ENCODE measurements at regions not wholly inside any gene's neighbourhood (a gene's known extent, or its start where the extent isn't known, plus 50 kb on each side); places are given as distances from the start of the nearest gene placed in this dataset.
"Not testable (repeated sequence)": the region's sequence is repeated elsewhere in the genome, so short reads cannot be mapped to it uniquely, and the experiment has no call there.

DNA sequence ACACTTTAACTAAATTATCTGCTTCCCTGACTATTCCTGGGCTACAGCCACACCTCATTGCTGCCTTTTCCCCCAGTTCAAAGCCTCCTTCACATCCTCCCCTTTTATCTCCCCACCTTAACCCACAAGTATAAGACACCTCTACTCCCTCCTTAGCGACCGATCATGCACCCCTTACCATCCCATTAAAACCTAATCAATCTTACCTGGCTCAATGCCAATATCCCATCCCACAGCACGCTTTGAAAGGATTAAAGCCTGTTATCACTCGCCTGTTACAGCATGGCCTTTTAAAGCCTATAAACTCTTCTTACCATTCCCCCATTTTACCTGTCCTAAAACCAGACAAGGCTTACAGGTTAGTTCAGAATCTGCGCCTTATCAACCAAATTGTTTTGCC lies 246.6 kb downstream of the ZNF608 start:
- WGBS, 2 donors, result 74% methylated on average over 4 of the region's 5 CpGs
- H3K27me3 ChIP-seq (ENCODE audit: control insufficient read depth in 1 of 2, insufficient read depth in 2 of 2, low read length in 2 of 2); H3K4me1 ChIP-seq (ENCODE audit: control insufficient read depth in 2 of 2, insufficient read depth in 2 of 2, low read length in 1 of 2); H3K36me3 ChIP-seq (ENCODE audit: control insufficient read depth in 2 of 2, insufficient read depth in 2 of 2, low read length in 1 of 2); H3K27ac ChIP-seq (ENCODE audit: low read depth in 2 of 2, low read length in 1 of 2); H3K4me3 ChIP-seq (ENCODE audit: low read depth in 1 of 2, low read length in 2 of 2); H3K9me3 ChIP-seq (ENCODE audit: control insufficient read depth in 2 of 2, insufficient read depth in 1 of 2, low read depth in 1 of 2, low read length in 1 of 2): not testable (repeated sequence)

DNA sequence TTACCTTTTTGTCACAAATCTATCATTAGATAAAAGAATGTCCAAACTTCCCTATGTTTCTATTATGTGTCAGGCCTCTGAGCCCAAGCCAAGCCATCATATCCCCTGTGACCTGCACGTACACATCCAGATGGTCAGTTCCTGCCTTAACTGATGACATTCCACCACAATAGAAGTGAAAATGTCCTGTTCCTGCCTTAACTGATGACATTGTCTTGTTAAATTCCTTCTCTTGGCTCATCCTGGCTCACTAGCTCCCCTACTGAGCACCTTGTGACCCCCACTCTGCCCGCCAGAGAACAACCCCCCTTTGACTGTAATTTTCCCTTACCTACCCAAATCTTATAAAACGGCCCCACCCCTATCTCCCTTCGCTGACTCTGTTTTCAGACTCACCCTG lies 249.5 kb downstream of the ZNF608 start:
- WGBS, 2 donors, result 86 to 89% methylated on average over 4 of the region's 4 CpGs

DNA sequence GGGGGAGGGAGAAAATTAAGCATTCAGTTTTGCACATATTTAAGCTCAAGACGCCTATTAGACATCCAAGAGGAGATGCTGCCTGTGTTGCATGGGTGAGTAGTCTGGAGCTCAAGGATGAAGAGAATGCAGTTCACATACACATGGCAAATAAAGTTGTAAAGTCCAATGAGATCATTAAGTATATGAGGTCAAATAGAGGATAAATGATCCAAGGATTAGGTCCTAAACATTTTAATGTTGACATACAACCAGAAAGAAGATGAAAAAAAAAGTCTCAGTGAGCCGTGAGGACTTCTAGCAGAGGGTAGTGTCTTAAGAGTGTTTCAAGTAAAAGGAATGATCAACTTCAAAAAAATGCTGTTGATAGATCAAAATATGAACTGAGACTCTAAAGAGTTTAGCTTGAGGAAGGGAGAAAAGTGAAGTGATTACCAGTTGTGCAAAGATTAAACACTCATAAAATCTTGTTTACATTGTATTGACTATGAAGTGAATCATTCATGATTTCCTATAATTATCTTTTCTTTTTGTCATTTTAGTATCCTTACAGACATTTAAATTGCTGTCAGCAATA lies 251.8 kb downstream of the ZNF608 start:
- no peak overlapping the region for H3K4me3 ChIP-seq (ENCODE audit: low read depth in 1 of 2, low read length in 2 of 2)
- peaks cover 0 to 2% of the 10 kb centered on the region in 2 donors for H3K9me3 ChIP-seq (ENCODE audit: control insufficient read depth in 2 of 2, insufficient read depth in 1 of 2, low read depth in 1 of 2, low read length in 1 of 2)
- peaks cover 0 to 2% of the 10 kb centered on the region in 2 donors for H3K4me1 ChIP-seq (ENCODE audit: control insufficient read depth in 2 of 2, insufficient read depth in 2 of 2, low read length in 1 of 2)
- no peaks in the 10 kb centered on the region for H3K27me3 ChIP-seq (ENCODE audit: control insufficient read depth in 1 of 2, insufficient read depth in 2 of 2, low read length in 2 of 2)
- H3K27ac ChIP-seq (ENCODE audit: low read depth in 2 of 2, low read length in 1 of 2), result no peak overlapping the region
- 87 to 90% methylated on average over 2 of the region's 2 CpGs for WGBS, 2 donors
- H3K36me3 ChIP-seq (ENCODE audit: control insufficient read depth in 2 of 2, insufficient read depth in 2 of 2, low read length in 1 of 2), result no peaks in the 10 kb centered on the region

More for the DNA sequence above, 249.5 kb downstream of the ZNF608 start:
- H3K9me3 ChIP-seq (ENCODE audit: control insufficient read depth in 2 of 2, insufficient read depth in 1 of 2, low read depth in 1 of 2, low read length in 1 of 2); H3K27ac ChIP-seq (ENCODE audit: low read depth in 2 of 2, low read length in 1 of 2); H3K27me3 ChIP-seq (ENCODE audit: control insufficient read depth in 1 of 2, insufficient read depth in 2 of 2, low read length in 2 of 2); H3K4me3 ChIP-seq (ENCODE audit: low read depth in 1 of 2, low read length in 2 of 2); H3K4me1 ChIP-seq (ENCODE audit: control insufficient read depth in 2 of 2, insufficient read depth in 2 of 2, low read length in 1 of 2); H3K36me3 ChIP-seq (ENCODE audit: control insufficient read depth in 2 of 2, insufficient read depth in 2 of 2, low read length in 1 of 2): not testable (repeated sequence)

DNA sequence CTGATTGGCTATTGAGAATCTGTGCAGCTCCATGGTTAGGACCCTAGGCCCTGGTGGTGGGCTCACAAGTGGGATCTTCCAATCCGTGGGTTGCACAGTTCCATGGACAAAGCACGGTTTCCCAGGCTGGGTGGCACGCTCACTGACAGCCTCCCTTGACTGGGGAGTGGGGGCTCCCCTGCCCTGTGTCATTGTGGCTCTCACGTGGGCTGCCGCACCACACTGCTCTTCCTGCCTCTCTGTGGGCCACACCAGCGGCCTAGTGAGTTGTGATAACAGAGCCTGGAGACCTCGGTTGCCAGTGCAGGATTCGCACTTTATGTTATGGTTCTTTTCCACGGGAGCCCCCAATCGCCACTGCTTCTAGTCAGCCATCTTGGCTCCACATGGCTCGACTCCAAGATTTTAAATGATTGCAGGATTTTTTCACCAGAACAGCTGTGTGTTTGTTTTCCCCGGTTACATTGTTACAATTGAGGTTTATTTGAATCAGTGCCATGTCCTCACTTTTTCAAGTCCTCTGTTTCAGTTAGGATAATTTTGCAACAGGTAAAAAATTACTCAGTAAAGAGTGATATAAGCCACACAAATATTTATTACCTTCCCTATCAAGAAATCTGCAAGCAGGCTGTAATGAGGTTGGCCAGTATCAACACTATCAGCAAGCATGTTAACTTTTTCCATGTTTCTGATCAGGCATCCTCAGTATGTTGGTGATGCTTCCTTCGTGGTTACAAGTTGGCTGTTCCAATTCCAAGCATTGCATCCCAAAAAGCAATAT lies 253.8 kb downstream of the ZNF608 start:
- Histone ChIP-seq H3K9me3 (ENCODE audit: control insufficient read depth in 2 of 2, insufficient read depth in 1 of 2, low read depth in 1 of 2, low read length in 1 of 2) (peaks cover 0 to 2% of the 10 kb centered on the region in 2 donors), H3K4me1 (ENCODE audit: control insufficient read depth in 2 of 2, insufficient read depth in 2 of 2, low read length in 1 of 2) (peaks cover 0 to 2% of the 10 kb centered on the region in 2 donors), H3K4me3 (ENCODE audit: low read depth in 1 of 2, low read length in 2 of 2) (no peak overlapping the region), H3K36me3 (ENCODE audit: control insufficient read depth in 2 of 2, insufficient read depth in 2 of 2, low read length in 1 of 2) (no peaks in the 10 kb centered on the region), H3K27me3 (ENCODE audit: control insufficient read depth in 1 of 2, insufficient read depth in 2 of 2, low read length in 2 of 2) (no peaks in the 10 kb centered on the region), H3K27ac (ENCODE audit: low read depth in 2 of 2, low read length in 1 of 2) (no peak overlapping the region)
- 87 to 89% methylated on average over 13 of the region's 13 CpGs for WGBS, 2 donors

DNA sequence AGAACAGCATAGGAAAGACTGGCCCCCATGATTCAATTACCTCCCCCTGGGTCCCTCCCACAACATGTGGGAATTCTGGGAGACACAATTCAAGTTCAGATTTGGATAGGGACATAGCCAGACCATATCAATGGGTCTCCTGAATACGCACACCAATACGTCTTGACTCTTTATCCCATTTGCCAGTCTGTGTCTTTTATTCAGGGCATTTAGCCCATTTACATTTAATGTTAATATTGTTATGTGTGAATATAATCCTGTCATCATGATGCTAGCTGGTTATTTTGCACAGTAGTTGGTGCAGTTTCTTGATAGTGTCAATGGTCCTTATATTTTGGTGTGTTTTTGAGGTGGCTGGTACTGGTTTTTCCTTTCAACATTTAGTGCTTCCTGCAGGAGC lies 256.1 kb downstream of the ZNF608 start:
- not testable (repeated sequence) for H3K4me1 ChIP-seq (ENCODE audit: control insufficient read depth in 2 of 2, insufficient read depth in 2 of 2, low read length in 1 of 2); H3K27me3 ChIP-seq (ENCODE audit: control insufficient read depth in 1 of 2, insufficient read depth in 2 of 2, low read length in 2 of 2); H3K36me3 ChIP-seq (ENCODE audit: control insufficient read depth in 2 of 2, insufficient read depth in 2 of 2, low read length in 1 of 2); H3K4me3 ChIP-seq (ENCODE audit: low read depth in 1 of 2, low read length in 2 of 2); H3K9me3 ChIP-seq (ENCODE audit: control insufficient read depth in 2 of 2, insufficient read depth in 1 of 2, low read depth in 1 of 2, low read length in 1 of 2); H3K27ac ChIP-seq (ENCODE audit: low read depth in 2 of 2, low read length in 1 of 2)
- 97 to 98% methylated on average over 2 of the region's 2 CpGs for WGBS, 2 donors

DNA sequence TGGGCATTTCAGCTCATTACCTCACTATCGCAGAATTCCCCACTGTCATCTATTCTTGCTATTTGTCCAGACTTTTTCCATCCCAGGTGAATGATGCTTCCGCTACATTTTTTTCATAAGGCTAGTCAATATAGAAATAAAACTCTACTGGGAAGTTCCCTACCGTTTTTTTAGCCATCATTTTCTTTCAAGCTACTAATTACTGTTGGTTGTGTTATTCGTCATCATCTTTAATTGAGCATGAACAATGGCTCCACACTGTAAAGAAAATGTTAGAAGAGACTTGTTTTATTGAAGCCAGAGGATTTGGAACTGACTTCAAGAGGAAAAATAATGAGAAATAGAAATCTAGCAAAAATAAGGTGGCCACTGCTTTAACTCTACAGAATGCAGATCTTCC lies 265.0 kb downstream of the ZNF608 start:
- Histone ChIP-seq H3K36me3 (ENCODE audit: control insufficient read depth in 2 of 2, insufficient read depth in 2 of 2, low read length in 1 of 2) (no peaks in the 10 kb centered on the region), H3K4me1 (ENCODE audit: control insufficient read depth in 2 of 2, insufficient read depth in 2 of 2, low read length in 1 of 2) (no peaks in the 10 kb centered on the region), H3K27me3 (ENCODE audit: control insufficient read depth in 1 of 2, insufficient read depth in 2 of 2, low read length in 2 of 2) (no peaks in the 10 kb centered on the region), H3K27ac (ENCODE audit: low read depth in 2 of 2, low read length in 1 of 2) (no peak overlapping the region), H3K4me3 (ENCODE audit: low read depth in 1 of 2, low read length in 2 of 2) (no peak overlapping the region), H3K9me3 (ENCODE audit: control insufficient read depth in 2 of 2, insufficient read depth in 1 of 2, low read depth in 1 of 2, low read length in 1 of 2) (no peaks in the 10 kb centered on the region)
- 68 to 75% methylated on average over 4 of the region's 4 CpGs for WGBS, 2 donors

DNA sequence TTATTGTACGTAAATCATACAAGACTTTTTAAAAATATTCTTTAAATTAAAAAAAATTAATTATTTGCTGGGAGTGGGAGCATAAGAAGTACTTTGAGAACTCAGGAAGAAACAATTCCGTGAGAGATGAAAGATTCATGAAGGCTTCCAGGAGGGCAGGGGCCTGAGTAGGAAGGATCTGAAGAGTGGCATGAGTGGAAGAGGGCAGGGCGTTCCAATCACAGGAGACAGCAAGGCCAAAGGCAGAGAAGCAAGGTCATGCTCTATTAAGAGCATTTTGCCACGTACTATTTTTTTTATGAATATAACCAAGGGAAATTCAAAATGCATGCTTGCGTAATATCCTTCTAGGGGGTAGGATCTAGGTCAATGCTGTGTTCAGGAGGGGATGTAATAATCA lies 265.5 kb downstream of the ZNF608 start:
- no peaks in the 10 kb centered on the region for H3K9me3 ChIP-seq (ENCODE audit: control insufficient read depth in 2 of 2, insufficient read depth in 1 of 2, low read depth in 1 of 2, low read length in 1 of 2)
- H3K4me1 ChIP-seq (ENCODE audit: control insufficient read depth in 2 of 2, insufficient read depth in 2 of 2, low read length in 1 of 2), result no peaks in the 10 kb centered on the region
- no peak overlapping the region for H3K27ac ChIP-seq (ENCODE audit: low read depth in 2 of 2, low read length in 1 of 2)
- H3K4me3 ChIP-seq (ENCODE audit: low read depth in 1 of 2, low read length in 2 of 2), result no peak overlapping the region
- WGBS, 2 donors, result 88 to 90% methylated on average over 5 of the region's 5 CpGs
- H3K27me3 ChIP-seq (ENCODE audit: control insufficient read depth in 1 of 2, insufficient read depth in 2 of 2, low read length in 2 of 2), result no peaks in the 10 kb centered on the region
- H3K36me3 ChIP-seq (ENCODE audit: control insufficient read depth in 2 of 2, insufficient read depth in 2 of 2, low read length in 1 of 2), result no peaks in the 10 kb centered on the region

DNA sequence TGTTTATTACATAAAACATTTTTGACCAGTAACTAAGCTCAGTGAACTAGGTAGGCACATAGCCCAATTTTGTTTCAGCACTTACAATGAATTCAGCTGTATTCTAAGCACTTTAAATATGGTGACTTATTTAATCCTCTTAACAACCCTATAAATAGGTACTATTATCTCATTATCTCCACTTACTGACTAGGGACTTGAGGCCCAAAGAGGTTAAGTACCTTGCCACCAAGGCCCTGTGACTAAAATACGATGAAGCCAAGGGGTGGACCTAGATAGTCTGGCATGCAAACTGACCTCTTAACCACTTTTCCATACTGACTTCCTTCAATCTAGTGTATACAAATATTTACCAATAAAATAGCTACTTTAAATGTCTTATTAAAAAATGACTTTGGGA lies 266.4 kb downstream of the ZNF608 start:
- Histone ChIP-seq H3K36me3 (ENCODE audit: control insufficient read depth in 2 of 2, insufficient read depth in 2 of 2, low read length in 1 of 2) (no peaks in the 10 kb centered on the region), H3K4me3 (ENCODE audit: low read depth in 1 of 2, low read length in 2 of 2) (no peak overlapping the region), H3K27me3 (ENCODE audit: control insufficient read depth in 1 of 2, insufficient read depth in 2 of 2, low read length in 2 of 2) (no peaks in the 10 kb centered on the region), H3K27ac (ENCODE audit: low read depth in 2 of 2, low read length in 1 of 2) (no peak overlapping the region), H3K9me3 (ENCODE audit: control insufficient read depth in 2 of 2, insufficient read depth in 1 of 2, low read depth in 1 of 2, low read length in 1 of 2) (no peaks in the 10 kb centered on the region), H3K4me1 (ENCODE audit: control insufficient read depth in 2 of 2, insufficient read depth in 2 of 2, low read length in 1 of 2) (no peaks in the 10 kb centered on the region)
- 76 to 90% methylated on average over 1 of the region's 1 CpG for WGBS, 2 donors

DNA sequence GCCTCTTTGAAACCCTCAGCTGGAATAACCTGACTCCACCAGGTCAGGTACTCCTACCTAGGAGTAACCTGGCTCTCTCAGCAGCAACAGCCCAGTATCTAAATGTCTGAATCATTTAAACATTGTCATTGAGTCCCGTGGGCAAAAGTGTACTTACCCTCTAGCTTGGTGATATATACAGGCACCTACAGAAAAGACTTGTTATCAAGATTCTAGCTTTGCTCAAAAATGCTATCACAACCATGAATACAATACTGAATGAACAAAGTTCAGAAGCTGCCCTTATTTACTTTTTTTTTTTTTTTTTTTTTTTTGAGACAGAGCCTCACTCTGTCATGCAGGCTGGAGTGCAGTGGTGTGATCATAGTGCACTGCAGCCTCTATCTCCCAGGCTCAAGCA lies 268.2 kb downstream of the ZNF608 start:
- Histone ChIP-seq H3K27me3 (ENCODE audit: control insufficient read depth in 1 of 2, insufficient read depth in 2 of 2, low read length in 2 of 2) (no peaks in the 10 kb centered on the region), H3K4me3 (ENCODE audit: low read depth in 1 of 2, low read length in 2 of 2) (no peak overlapping the region), H3K27ac (ENCODE audit: low read depth in 2 of 2, low read length in 1 of 2) (no peak overlapping the region), H3K9me3 (ENCODE audit: control insufficient read depth in 2 of 2, insufficient read depth in 1 of 2, low read depth in 1 of 2, low read length in 1 of 2) (no peaks in the 10 kb centered on the region), H3K36me3 (ENCODE audit: control insufficient read depth in 2 of 2, insufficient read depth in 2 of 2, low read length in 1 of 2) (no peaks in the 10 kb centered on the region), H3K4me1 (ENCODE audit: control insufficient read depth in 2 of 2, insufficient read depth in 2 of 2, low read length in 1 of 2) (no peaks in the 10 kb centered on the region)
- 54 to 88% methylated on average over 1 of the region's 1 CpG for WGBS, 2 donors

DNA sequence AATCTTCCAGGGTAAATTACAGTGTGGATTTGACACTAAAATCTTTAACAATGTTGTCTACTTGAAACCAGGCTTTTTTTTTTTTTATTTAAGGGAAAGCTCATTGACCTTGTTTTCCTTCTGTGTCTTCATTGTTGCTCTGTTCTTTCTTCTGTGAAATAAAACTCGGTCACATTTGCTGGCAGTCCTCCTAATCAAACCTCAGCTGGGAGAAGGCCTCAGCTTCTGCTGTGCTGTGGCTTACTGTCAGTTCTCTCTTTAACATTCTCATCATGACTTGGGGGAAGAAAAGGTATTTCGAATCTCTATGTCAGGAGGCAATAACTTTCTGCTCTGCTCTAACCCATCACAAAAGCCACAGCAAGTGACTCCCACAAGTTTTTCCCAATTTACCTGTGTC lies 268.9 kb downstream of the ZNF608 start:
- 59 to 65% methylated on average over 2 of the region's 2 CpGs for WGBS, 2 donors
- H3K4me1 ChIP-seq (ENCODE audit: control insufficient read depth in 2 of 2, insufficient read depth in 2 of 2, low read length in 1 of 2), result no peaks in the 10 kb centered on the region
- H3K27ac ChIP-seq (ENCODE audit: low read depth in 2 of 2, low read length in 1 of 2), result no peak overlapping the region
- H3K36me3 ChIP-seq (ENCODE audit: control insufficient read depth in 2 of 2, insufficient read depth in 2 of 2, low read length in 1 of 2), result no peaks in the 10 kb centered on the region
- no peaks in the 10 kb centered on the region for H3K9me3 ChIP-seq (ENCODE audit: control insufficient read depth in 2 of 2, insufficient read depth in 1 of 2, low read depth in 1 of 2, low read length in 1 of 2)
- H3K27me3 ChIP-seq (ENCODE audit: control insufficient read depth in 1 of 2, insufficient read depth in 2 of 2, low read length in 2 of 2), result no peaks in the 10 kb centered on the region
- no peak overlapping the region for H3K4me3 ChIP-seq (ENCODE audit: low read depth in 1 of 2, low read length in 2 of 2)

Measured in esophagus (tissue), 2 donors.